ENCODE measurements at regions not wholly inside any gene's neighbourhood (a gene's known extent, or its start where the extent isn't known, plus 50 kb on each side); places are given as distances from the start of the nearest gene placed in this dataset.

DNA sequence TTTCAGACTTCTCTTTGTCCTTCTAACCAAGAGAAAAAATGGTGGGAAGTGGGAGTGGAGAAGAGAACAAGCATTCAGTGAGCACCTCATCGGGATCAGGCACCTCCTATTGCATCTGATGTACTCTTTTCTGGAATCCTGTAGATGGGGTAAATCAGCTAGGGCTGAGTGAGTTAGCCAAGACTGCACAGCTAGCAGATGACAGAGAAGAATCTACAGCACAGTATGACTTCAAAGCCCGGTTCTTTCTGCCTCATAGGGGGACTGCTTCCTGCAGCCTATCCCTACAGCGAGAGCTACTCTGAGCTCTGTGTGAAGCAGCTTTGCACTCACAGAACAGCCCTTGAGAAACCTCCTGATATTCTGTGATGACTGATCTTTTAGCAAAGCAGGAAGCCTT is 275.2 kb upstream of the MEIS2 start:
- DNase-seq, result no peak
- peaks cover 9% of the 10 kb centered on the region for H3K9me3 Mint-ChIP-seq
- H3K27me3 Mint-ChIP-seq (ENCODE audit: low read depth, poor library complexity), result peaks cover 5% of the 10 kb centered on the region
- H3K27ac Mint-ChIP-seq, result no peak overlapping the region
- TF ChIP-seq, protein P1, sequence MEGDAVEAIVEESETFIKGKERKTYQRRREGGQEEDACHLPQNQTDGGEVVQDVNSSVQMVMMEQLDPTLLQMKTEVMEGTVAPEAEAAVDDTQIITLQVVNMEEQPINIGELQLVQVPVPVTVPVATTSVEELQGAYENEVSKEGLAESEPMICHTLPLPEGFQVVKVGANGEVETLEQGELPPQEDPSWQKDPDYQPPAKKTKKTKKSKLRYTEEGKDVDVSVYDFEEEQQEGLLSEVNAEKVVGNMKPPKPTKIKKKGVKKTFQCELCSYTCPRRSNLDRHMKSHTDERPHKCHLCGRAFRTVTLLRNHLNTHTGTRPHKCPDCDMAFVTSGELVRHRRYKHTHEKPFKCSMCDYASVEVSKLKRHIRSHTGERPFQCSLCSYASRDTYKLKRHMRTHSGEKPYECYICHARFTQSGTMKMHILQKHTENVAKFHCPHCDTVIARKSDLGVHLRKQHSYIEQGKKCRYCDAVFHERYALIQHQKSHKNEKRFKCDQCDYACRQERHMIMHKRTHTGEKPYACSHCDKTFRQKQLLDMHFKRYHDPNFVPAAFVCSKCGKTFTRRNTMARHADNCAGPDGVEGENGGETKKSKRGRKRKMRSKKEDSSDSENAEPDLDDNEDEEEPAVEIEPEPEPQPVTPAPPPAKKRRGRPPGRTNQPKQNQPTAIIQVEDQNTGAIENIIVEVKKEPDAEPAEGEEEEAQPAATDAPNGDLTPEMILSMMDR (IDR thresholded peaks at IDR 0.05), result no peak
- no peaks in the 10 kb centered on the region for H3K4me1 Mint-ChIP-seq
- no peak overlapping the region for H3K4me3 Mint-ChIP-seq
- H3K36me3 Mint-ChIP-seq (ENCODE audit: low read depth), result no peaks in the 10 kb centered on the region

DNA sequence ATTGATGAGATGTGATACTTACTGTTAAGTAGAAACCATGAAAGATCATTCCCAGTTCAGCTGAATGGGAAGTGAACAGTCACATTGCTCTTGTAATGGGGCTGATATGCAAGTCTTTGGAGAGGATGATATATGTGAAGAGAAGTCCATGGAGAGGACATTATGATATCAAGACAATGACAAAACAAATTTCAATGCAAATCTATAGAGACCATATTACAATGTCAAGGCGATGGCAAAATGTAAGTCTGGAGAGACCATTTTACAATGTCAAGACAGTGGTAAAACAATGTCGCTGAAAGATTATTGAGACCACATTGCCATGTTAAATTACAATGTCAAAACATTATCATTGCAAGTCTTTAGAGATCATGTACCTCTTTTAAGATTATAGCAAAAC is 277.1 kb upstream of the MEIS2 start:
- no peak overlapping the region for H3K27ac Mint-ChIP-seq
- peaks cover 20% of the 10 kb centered on the region for H3K9me3 Mint-ChIP-seq
- DNase-seq, result no peak
- peaks cover 5% of the 10 kb centered on the region for H3K27me3 Mint-ChIP-seq (ENCODE audit: low read depth, poor library complexity)
- no peaks in the 10 kb centered on the region for H3K4me1 Mint-ChIP-seq
- H3K36me3 Mint-ChIP-seq (ENCODE audit: low read depth), result no peaks in the 10 kb centered on the region
- TF ChIP-seq, protein P1 (IDR thresholded peaks at IDR 0.05), result no peak
- no peak overlapping the region for H3K4me3 Mint-ChIP-seq

DNA sequence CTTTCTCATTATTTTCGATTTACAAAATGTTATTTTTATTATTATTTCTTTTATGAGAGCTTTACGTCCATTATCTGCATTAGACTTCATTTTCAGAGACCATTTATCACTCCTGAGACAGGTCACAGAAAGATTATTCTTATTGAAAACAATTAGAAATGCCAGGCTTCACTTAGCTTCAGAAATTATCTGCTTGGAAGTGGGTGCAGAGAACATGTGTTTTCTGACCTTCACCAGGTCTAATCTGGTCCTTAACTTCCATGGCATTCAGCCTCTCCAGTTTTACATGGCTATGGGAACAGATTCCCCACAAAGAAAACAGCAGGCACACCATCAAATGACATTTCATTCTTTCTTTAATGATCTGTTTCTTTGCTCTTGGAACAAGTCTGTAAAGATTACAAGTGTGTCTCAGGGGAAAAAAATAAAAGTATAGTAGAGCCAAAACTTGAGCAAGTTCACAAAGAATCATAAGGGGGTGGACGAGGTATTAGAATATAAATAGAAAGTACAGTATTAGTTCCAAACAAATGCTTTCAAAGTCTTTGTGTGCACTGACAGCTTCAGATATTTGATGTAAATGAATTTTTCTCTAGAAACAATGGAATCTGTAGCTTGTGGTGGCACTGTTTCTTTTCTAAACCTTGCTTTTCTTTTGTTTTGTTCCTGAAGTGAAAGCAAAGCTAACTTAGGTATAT is 294.2 kb upstream of the MEIS2 start:
- TF ChIP-seq, protein P1 (IDR thresholded peaks at IDR 0.05), result no peak
- H3K4me1 Mint-ChIP-seq, result no peaks in the 10 kb centered on the region
- no peaks in the 10 kb centered on the region for H3K36me3 Mint-ChIP-seq (ENCODE audit: low read depth)
- no peak for DNase-seq
- no peak overlapping the region for H3K4me3 Mint-ChIP-seq
- no peak overlapping the region for H3K27ac Mint-ChIP-seq
- peaks cover 3% of the 10 kb centered on the region for H3K27me3 Mint-ChIP-seq (ENCODE audit: low read depth, poor library complexity)
- H3K9me3 Mint-ChIP-seq, result peaks cover 19% of the 10 kb centered on the region

DNA sequence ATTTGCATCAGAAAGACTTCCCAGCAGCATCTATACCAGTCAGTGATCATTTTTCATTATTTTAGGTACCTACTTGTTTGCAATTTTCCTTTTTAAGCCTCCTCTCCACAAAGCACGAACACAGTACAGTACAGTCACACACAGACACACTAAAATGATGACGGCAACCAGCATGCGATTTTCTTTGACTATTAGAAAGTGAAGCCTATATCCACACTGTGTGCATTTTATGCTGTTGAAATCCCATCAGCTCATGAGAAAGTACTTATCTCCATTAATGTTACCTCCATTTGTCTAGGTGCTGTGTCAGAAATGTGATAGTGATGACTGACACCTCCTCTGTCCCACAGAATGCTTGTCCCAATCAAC is 294.7 kb upstream of the MEIS2 start:
- TF ChIP-seq, protein P1 (IDR thresholded peaks at IDR 0.05), result no peak
- no peak for DNase-seq
- H3K27me3 Mint-ChIP-seq (ENCODE audit: low read depth, poor library complexity), result peaks cover 3% of the 10 kb centered on the region
- H3K4me3 Mint-ChIP-seq, result no peak overlapping the region
- H3K36me3 Mint-ChIP-seq (ENCODE audit: low read depth), result no peaks in the 10 kb centered on the region
- H3K9me3 Mint-ChIP-seq, result peaks cover 15% of the 10 kb centered on the region
- H3K27ac Mint-ChIP-seq, result no peak overlapping the region
- H3K4me1 Mint-ChIP-seq, result no peaks in the 10 kb centered on the region

DNA sequence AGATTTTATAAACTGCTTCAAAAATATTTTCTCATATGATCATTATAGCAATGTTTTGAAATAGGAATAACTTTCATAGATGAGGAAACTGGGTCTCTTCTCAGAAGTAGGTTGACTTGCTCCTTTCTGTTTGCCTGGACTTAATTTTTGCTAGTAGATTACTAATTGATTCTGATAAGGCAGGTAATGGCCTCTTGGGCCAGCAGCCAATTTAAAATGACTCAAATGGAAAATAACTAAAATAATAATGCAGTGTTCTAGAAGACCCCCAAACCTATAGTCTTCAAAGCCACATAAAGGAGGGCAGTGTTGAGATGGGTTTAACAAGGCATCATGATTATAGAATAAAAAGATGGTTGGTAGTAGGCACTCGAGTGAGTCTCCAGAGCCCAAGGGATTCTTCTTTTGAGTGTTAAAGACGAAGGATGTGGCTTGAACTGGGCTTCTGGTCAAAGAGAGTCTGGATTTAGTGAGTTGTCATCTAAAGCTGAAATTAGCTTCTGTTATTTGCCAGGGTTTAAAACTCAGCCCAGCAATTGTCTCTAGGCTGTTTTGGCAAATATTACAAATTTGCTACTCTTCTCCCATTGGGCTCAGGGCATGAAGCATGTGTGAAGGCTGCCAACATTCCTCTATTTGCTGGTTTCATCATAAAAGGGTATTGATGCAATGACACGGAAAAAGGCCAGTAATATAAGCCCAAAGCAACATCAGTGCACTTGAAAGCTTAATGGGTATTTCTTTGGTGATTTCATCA is 297.1 kb upstream of the MEIS2 start:
- peaks cover 10% of the 10 kb centered on the region for H3K9me3 Mint-ChIP-seq
- H3K4me1 Mint-ChIP-seq, result no peaks in the 10 kb centered on the region
- H3K27ac Mint-ChIP-seq, result no peak overlapping the region
- TF ChIP-seq, protein P1 (IDR thresholded peaks at IDR 0.05), result no peak
- H3K27me3 Mint-ChIP-seq (ENCODE audit: low read depth, poor library complexity), result peaks cover 3% of the 10 kb centered on the region
- no peak overlapping the region for H3K4me3 Mint-ChIP-seq
- no peak for DNase-seq
- no peaks in the 10 kb centered on the region for H3K36me3 Mint-ChIP-seq (ENCODE audit: low read depth)

DNA sequence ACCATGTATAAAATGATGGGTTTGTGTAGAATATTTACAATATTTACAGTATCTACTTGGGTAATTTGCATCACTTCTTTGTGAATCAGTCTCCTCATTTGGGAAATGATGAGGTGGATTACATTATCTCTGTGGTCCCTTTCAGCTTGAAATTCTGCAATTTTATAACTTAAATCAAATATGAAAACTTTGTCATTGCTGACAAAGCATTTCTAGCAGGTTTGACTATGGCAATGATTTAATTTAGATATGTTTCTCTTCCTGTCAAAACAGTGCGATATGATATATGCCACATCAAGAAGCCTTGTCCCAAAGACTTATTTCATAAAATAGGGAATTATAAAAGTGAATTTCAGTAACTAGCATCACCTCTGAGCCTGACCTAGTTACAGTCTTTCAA is 315.8 kb upstream of the MEIS2 start:
- TF ChIP-seq, protein P1 (IDR thresholded peaks at IDR 0.05), result no peak
- no peaks in the 10 kb centered on the region for H3K36me3 Mint-ChIP-seq (ENCODE audit: low read depth)
- no peak for DNase-seq
- H3K4me1 Mint-ChIP-seq, result no peaks in the 10 kb centered on the region
- peaks cover 12% of the 10 kb centered on the region for H3K9me3 Mint-ChIP-seq
- H3K4me3 Mint-ChIP-seq, result no peak overlapping the region
- no peaks in the 10 kb centered on the region for H3K27me3 Mint-ChIP-seq (ENCODE audit: low read depth, poor library complexity)
- no peak overlapping the region for H3K27ac Mint-ChIP-seq
